ENCODE measurements at regions not wholly inside any gene's neighbourhood (a gene's known extent, or its start where the extent isn't known, plus 50 kb on each side); places are given as distances from the start of the nearest gene placed in this dataset.

DNA sequence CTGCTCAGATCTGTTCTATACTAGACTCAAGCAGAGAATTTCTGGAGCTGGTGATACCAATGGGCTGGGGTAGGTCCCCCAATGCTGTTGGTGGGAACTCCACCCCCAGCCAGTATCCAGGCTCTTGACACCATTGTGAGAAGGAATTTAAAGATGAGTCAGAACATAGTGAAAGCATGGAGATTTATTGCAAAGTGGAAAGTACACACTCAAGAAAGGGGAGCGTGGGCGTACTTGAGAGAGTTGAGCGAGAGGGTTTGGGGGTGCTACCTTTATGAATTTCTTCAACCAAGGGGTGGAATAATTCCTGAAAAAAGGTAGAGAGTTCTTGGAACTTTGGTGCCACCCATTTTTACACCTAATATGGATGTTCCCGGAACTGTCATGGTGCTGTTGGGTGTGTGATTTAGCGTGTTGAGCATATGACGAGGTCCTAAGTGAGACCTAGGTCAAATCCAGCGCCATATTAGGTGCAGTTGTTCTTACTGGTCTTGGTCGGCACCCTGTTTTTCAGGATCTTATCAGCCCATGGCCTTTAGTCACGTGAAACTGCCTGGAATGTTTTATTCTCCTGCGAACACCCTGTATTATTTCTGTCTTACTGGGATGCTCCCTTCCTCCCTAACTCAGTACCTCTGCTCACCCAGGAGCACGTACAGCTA is 122.0 kb upstream of the AHR start:
- DNase-seq (no peak), ATAC-seq (no peak)

DNA sequence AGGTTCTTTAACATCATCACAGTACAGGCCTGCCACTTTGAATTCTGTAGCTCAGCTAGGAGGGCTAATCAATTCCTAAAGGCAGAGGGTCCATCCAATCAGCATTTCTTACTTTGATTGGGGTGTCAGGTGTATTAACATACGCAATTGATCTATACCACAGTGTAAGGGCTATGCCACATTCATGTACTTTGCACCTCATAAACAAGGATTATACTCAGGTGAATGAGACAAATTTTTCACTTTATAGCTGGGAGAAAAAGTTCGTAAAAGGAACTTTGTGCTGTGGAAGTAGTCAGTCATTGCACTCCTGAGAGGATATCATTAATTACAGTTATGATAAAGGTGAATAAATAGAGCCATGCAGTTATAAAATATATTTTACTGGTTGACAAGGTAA is 119.9 kb upstream of the AHR start:
- no peak for ATAC-seq
- DNase-seq, result no peak

- no peak for DNase-seq
- ATAC-seq, result no peak
Measured at GRCh38 chr7:17181482-17181881, 117.0 kb upstream of the AHR start.

DNA sequence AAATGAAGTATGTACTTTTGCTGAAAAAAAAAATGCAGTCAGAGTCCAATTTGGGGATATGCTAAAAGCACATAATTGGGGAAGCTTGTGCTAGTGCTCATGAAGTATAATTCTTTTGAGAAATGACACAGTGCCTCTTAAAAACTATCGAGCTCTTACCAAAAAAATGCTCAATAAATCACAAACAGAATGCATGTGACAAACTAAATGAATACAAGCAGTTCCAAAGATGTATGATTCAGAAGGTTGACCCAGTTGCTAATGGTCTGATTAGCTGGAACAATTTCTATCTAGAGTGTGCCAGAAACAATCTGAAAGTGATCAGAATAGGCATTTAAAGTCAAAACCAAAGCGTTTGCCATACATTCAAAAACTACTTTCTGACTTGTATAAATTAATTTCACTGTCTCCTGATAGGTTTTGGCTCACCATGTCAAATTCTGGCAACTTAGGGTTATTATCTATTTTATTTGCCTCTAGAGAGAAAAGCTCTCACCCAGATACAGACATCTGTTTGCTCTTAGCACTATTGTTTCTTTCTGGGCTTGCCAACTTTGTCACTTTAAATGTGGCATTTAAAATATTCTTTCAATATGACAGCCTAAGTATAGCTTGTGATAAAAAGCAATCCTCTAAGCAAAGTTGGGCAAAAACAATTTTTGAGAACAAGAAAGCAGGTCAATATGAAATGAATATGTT is 114.7 kb upstream of the AHR start:
- DNase-seq (no peak), ATAC-seq (no peak)

- no peak for DNase-seq
- ATAC-seq, result no peak
Measured at GRCh38 chr7:17184805-17185689, 113.4 kb upstream of the AHR start.

- no peak for DNase-seq
- peak; percentile 73 for ATAC-seq
Measured at GRCh38 chr7:17185690-17186070, 112.8 kb upstream of the AHR start.

DNA sequence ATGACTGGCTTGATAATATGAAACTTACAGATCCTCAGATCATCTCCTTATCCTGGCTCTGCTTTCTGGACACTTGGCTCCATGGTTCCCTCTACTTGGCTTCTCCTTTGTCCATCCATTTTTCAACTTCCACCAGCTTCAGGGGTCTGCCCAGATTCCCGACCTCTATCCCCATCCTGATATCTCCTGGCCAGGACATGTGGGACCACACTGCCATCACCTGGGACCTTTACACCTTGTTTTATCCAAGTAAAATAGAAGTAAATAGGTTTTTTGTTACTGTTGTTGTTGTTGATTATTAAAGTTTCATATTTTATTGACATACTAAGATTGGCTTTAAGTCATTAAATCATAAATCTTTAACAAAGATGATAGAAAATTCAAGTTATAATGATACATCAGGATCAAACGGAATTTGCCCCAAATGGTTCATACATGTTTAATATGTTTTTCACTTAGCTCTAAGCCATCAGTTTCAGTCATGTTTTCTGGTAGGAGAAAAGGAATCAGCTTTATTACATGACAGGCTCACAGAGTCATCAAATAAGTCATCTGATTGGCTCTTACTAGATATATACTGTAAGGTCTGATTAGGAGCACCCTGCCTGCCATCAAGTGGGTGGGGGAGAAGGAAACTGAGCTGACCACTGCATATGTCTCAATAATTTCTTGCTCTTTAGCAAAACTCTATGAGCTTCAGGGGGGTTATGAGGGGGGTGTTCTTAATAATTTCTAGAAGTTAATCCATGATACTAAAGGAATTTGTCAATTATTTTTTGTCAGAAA is 111.5 kb upstream of the AHR start:
- DNase-seq, result no peak
- no peak for ATAC-seq

DNA sequence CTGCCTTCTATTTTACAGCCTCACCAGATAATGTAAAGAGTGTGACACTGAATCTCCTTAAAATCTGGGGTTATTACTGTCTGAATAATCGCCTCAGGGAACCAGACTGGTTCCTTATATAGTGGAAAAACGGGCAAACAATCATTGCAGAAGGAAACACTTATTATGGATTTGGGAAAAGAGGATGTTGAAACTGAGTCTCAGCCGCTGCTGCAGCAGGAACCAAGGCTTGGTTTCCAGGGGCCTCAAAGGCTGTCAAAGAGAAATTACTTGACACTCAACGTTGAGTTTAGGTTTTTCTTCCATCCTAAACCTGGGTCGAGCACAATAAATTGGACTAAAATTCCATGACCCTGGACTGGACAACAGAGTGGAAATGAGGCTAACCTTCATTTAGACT is 103.8 kb upstream of the AHR start:
- ATAC-seq (no peak), DNase-seq (no peak)

GRCh38 chr7:17195576-17195975 is 102.9 kb upstream of the AHR start:
- no peak for DNase-seq
- peak; percentile 46 for ATAC-seq

GRCh38 chr7:17205910-17206309 is 92.5 kb upstream of the AHR start:
- ATAC-seq (no peak), DNase-seq (no peak)

DNA sequence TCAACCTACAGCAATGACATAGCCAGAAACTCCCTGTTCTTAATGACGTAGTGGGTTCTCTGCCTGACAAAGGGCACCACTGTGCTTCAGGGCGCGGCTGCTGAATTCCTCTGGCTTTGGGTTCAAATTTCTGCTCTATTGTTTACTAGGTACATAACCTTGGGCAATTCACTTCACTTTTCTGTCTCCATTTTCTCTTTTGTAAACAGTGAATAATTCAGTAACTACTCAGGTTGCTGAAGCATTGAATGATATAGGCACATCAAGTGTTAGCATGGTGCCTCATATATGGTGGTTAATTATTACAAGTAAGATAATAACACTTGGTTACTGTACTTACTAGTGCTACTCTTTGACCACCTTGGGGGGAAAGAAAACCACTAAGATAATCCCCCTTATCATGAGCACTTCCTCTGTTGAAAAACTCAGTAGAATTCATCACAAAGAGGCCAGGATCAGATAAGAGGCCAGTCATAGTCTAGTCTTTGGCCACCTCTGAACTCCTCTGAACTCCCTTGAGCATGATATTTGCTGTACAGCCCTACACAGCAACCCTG is 92.0 kb upstream of the AHR start:
- ATAC-seq (no peak), DNase-seq (no peak)

- DNase-seq (no peak), ATAC-seq (no peak)
Measured at GRCh38 chr7:17207220-17207619, 91.2 kb upstream of the AHR start.

DNA sequence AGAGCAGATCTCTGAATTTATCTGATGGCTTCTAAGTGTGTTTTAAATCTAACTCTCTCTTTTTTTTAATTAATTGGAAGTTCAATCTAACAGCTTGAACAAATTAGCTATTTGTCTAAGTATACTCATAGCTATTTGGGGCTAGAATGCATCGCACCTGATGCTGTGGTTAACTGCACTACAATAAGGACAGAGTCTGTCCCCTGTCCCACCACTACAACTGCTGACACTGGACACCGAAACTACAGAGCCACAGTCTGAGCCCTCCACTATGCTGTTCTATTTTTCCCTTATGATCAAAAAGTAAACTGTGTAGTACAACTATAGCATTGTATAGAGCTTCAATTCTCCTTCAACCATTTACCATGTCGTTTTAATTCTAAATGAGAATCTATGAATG is 89.4 kb upstream of the AHR start:
- no peak for DNase-seq
- no peak for ATAC-seq

DNA sequence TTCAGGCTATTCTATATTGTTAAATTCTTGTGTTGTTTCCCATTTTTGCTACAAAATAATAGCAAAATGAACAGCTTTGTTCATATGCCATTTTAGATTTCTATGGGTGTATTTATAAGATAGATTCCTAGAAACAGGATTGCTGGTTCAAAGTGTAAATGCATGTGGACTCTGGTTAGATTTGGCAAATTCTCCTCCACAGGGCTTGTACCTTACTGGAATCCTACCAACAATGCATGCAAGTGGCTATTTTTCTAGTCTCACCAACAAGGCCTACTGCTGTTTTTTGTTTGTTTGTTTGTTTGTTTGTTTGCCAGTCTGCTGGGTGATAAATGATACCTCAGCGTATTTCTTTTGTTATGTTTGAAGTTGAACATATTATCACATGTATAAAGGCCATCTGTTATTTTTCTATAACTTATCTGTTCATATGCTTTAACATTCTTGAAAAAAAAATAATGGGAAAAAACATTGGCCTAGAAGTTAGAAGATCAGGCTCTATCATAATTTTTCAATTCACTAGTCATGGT is 87.1 kb upstream of the AHR start:
- ATAC-seq, result no peak
- no peak for DNase-seq

GRCh38 chr7:17212188-17212587 is 86.3 kb upstream of the AHR start:
- ATAC-seq, result no peak

GRCh38 chr7:17227766-17228490 is 70.5 kb upstream of the AHR start:
- DNase-seq, result no peak
- ATAC-seq, result no peak

More at GRCh38 chr7:17212188-17212587, 86.3 kb upstream of the AHR start:
- no peak for DNase-seq

DNA sequence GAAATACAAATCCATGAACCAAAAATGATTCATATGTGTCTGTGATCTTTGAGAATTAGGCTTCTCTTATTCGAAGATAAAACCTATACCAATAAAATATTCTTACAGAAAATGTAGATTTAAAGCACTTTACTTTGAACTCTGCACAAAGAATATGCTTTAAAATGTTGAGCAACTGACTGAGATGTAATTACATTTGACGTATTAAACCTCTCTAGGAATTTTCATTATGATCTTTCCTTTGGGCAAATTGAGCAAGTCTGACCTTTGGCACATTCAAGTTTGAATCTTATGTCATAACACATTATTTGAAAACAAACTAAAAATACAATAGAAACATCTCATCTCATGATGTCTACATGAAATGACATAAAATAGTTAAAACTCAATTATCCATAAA is 69.2 kb upstream of the AHR start:
- ATAC-seq, result no peak
- DNase-seq, result no peak

- ATAC-seq (no peak), DNase-seq (no peak)
Measured at GRCh38 chr7:17230099-17230807, 68.2 kb upstream of the AHR start.

GRCh38 chr7:17233603-17234002 is 64.8 kb upstream of the AHR start:
- DNase-seq (no peak), ATAC-seq (no peak)

- ATAC-seq (peak; percentile 73), DNase-seq (peak; percentile 31)
Measured at GRCh38 chr7:17234030-17234397, 64.4 kb upstream of the AHR start.
